ENCODE measurements at regions not wholly inside any gene's neighbourhood (a gene's known extent, or its start where the extent isn't known, plus 50 kb on each side); places are given as distances from the start of the nearest gene placed in this dataset.
A peak's percentile ranks its signal among the peaks of the same experiment; 100 is the strongest.
"Not testable (repeated sequence)": the region's sequence is repeated elsewhere in the genome, so short reads cannot be mapped to it uniquely, and the experiment has no call there.

GRCh38 chr7:106523482-106523881, 137.5 kb downstream of the CCDC71L start:
- no peak for DNase-seq (ENCODE audit: low read depth)

- no peak for DNase-seq (ENCODE audit: low read depth)
Observed at GRCh38 chr7:106522696-106523095, 138.3 kb downstream of the CCDC71L start.

- peak; percentile 59 for DNase-seq (ENCODE audit: low read depth)
Observed at GRCh38 chr7:106521541-106521940, 139.4 kb downstream of the CCDC71L start.

- DNase-seq (ENCODE audit: low read depth): peak; percentile 22
Observed at GRCh38 chr7:106520962-106521514, 139.9 kb downstream of the CCDC71L start.

- DNase-seq (ENCODE audit: low read depth): no peak
Observed at GRCh38 chr7:106518967-106519366, 142.0 kb downstream of the CCDC71L start.

- no peak for DNase-seq (ENCODE audit: low read depth)
Observed at GRCh38 chr7:106518239-106518638, 142.7 kb downstream of the CCDC71L start.

GRCh38 chr7:106517508-106517907, 143.4 kb downstream of the CCDC71L start:
- no peak for DNase-seq (ENCODE audit: low read depth)

GRCh38 chr7:106515321-106515720, 145.6 kb downstream of the CCDC71L start:
- no peak for DNase-seq (ENCODE audit: low read depth)

GRCh38 chr7:106514881-106515280, 146.1 kb downstream of the CCDC71L start:
- no peak for DNase-seq (ENCODE audit: low read depth)

- no peak for DNase-seq (ENCODE audit: low read depth)
Observed at GRCh38 chr7:106512217-106512616, 148.7 kb downstream of the CCDC71L start.

GRCh38 chr7:106504645-106505044, 156.3 kb downstream of the CCDC71L start:
- DNase-seq (ENCODE audit: low read depth): peak; percentile 11

- no peak for DNase-seq (ENCODE audit: low read depth)
Observed at GRCh38 chr7:106504207-106504606, 156.8 kb downstream of the CCDC71L start.

GRCh38 chr7:106503626-106504025, 157.3 kb downstream of the CCDC71L start:
- no peak for DNase-seq (ENCODE audit: low read depth)

- no peak for DNase-seq (ENCODE audit: low read depth)
Observed at GRCh38 chr7:106501605-106502580, 159.1 kb downstream of the CCDC71L start.

GRCh38 chr7:106499897-106500296, 161.1 kb downstream of the CCDC71L start:
- no peak for DNase-seq (ENCODE audit: low read depth)

GRCh38 chr7:106498005-106498404, 163.0 kb downstream of the CCDC71L start:
- not testable (repeated sequence) for DNase-seq (ENCODE audit: low read depth)

GRCh38 chr7:106493041-106493731, 167.8 kb downstream of the CCDC71L start:
- DNase-seq (ENCODE audit: low read depth): no peak

- no peak for DNase-seq (ENCODE audit: low read depth)
Observed at GRCh38 chr7:106488465-106488864, 172.5 kb downstream of the CCDC71L start.

- no peak for DNase-seq (ENCODE audit: low read depth)
Observed at GRCh38 chr7:106487892-106488291, 173.1 kb downstream of the CCDC71L start.

GRCh38 chr7:106486331-106486730, 174.6 kb downstream of the CCDC71L start:
- DNase-seq (ENCODE audit: low read depth): peak; percentile 99

- no peak for DNase-seq (ENCODE audit: low read depth)
Observed at GRCh38 chr7:106485919-106486318, 175.0 kb downstream of the CCDC71L start.

- DNase-seq (ENCODE audit: low read depth): peak; percentile 98
Observed at GRCh38 chr7:106485031-106485551, 175.9 kb downstream of the CCDC71L start.
